ENCODE measurements at regions not wholly inside any gene's neighbourhood (a gene's known extent, or its start where the extent isn't known, plus 50 kb on each side); places are given as distances from the start of the nearest gene placed in this dataset.

DNA sequence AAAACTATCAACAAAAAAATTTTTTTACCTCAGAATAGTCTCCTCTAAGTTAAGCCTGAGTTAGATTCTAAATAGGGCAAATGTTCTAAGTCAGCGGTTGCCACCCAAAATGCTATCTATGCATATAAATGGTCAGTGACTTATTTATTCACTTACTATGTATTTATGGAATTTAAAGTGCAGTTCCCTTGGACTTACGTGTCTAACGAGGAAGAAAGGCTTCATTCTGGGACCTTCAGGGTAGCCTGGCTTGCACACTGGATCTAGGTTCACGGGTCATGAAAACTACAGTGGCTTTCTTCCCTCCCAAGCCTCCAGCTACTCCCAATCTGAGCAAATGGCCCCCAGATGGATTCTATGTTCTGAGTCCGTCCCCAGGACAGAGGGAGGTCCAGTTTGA is 77.1 kb downstream of the ARF6 start:
- in situ Hi-C loops (cut with HindIII; ENCODE audit: low pct_ligation_motif_present, low pct_unique_long_range_greater_than_20kb, low sequenced_read_pairs): no loop called here
- DNase-seq: no peak

DNA sequence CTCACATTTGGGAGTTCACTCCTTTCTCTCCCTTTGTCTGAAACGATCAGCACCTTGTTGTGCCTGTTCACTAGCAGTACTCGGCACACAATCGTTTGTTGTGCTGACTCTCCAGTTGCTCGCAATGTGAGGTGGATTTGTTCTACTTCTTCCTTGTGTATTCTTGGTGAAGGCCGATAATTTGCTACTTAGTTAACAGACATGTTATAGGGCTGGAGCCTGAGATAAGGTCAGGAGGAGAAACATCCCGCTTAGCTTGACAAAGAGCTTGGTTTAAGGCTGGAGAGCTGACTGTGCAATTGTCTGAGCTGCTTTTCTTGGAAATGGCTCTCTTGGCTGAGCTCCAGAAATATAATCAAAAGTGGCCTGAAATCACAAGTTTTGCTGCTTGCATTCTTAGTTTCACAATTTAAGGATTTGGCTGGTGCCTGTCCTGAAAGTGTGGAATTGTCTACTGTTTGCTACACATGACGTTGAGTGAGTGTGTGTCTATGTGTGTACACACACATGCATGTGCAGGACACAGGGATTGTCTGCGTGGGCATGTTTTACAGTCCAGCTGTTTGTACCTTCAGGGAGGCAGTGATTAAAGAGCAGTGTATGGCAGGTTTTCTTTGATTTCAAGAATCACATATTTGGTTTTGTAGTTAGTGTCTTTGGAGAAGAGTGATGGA is 77.7 kb downstream of the ARF6 start:
- DNase-seq: no peak

DNA sequence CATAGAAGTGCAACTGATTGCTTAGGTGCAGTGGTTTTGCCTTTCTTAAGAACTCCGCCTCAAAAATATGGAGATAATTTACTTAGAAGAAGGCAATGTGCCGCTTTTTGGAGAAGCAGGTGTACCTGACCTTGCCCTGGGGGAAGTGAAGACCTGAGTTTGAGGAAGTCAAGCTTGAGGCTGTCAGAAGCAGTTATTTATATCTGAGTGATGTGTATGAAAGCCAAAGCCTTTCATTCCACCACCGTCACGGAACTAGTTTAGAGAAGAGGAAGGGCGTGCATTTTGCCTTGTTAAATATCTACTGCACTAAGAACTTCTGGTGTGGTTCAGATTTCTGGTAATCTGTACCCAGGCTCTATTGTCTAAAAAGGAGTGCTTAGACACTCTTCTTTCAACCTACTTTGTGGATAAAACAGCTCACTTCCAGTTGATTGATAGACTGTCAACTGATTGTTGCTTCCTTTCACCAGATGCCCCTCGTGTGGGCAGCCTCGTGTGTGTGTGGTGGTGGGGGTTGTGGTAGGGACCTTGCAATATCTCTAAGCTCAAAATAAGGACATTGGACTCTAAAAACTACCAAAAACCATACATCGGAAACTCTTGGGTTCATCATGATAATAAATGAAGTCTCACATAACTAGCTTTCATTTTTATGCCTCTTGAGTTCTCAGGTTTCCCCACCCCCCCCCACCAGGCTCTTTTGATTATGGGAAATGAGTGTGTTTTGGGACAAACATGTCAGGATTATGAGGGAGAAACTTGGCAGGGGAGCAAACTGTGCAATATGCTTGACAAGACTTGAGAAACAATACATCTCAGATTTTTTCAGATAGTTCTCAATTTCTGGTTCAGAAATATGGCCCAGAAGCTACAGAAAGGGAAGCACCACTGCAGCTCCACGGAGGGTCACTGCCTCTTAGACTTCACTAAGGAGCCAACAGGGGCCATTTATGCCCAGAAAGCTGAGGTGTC is 78.6 kb downstream of the ARF6 start:
- DNase-seq: no peak
- in situ Hi-C loops (cut with HindIII; ENCODE audit: low pct_ligation_motif_present, low pct_unique_long_range_greater_than_20kb, low sequenced_read_pairs): no loop called here

More for the DNA sequence above, 77.7 kb downstream of the ARF6 start:
- in situ Hi-C loops (cut with HindIII; ENCODE audit: low pct_ligation_motif_present, low pct_unique_long_range_greater_than_20kb, low sequenced_read_pairs): no loop called here

DNA sequence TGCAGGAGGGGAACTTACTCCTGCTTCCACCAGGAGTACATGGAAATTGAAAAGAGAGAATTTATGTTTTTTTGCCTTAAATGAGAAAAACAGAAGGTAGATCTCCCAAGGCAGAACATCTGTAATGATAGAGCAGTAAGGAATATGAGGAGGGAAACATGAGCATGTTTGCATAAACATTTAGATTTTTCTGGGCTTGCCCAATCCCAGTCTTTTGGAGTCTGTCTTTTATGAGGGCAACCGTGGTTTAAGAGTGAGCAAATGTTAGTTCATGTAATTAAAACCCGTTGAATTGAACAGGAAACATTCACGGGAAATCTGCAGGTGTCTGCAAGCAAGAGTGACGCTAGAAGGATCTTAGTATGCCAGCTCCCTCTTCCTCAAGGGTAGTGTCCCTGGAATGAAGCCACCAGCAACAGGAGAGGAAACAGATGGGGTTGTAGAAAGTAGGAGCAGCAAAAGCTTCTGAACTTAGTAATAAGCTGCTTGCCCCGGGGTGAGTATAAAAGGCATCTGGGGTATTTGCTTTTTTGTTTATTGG is 79.3 kb downstream of the ARF6 start:
- in situ Hi-C loops (cut with HindIII; ENCODE audit: low pct_ligation_motif_present, low pct_unique_long_range_greater_than_20kb, low sequenced_read_pairs): no loop called here
- DNase-seq: no peak

DNA sequence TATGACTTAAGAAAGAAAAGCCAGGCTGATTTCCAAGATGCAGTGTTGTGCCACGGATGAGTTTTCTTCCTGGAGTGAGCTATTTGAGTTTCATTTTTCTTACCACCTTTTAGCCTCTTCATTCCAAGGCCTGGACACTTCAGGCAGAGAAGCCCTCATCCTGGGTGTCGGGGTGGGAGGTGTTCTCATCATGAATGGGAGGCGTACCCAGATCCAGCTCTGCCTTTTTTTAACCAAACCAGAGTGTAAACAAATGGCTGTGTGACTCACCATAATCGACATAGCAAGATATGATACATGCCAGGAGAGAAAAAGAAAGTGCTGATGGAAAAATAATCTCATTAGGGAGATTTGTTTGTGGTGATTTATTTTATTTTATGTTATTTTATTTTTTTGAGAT is 79.9 kb downstream of the ARF6 start:
- DNase-seq: peak; percentile 86

DNA sequence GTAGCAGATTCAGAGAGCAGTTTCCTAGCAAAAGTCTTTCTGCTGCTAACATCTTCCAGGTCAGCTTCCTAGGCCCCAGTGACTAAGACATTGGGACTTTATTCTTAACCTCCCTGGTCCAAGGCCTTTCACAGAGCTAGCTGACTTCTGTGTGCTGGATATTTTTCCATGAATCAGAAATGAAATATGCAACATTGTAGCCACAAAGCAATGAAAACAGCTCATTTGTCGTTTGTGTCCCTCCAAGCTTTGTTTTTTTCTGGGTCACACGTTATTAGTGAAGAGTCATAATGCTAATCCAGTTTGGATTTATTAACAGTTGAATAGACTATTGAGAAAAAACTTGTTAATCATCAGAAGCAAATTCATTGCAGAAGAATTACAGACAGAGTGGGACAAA is 82.4 kb downstream of the ARF6 start:
- in situ Hi-C loops (cut with HindIII; ENCODE audit: low pct_ligation_motif_present, low pct_unique_long_range_greater_than_20kb, low sequenced_read_pairs): no loop called here

More for the DNA sequence above, 79.9 kb downstream of the ARF6 start:
- in situ Hi-C loops (cut with HindIII; ENCODE audit: low pct_ligation_motif_present, low pct_unique_long_range_greater_than_20kb, low sequenced_read_pairs): no loop called here

DNA sequence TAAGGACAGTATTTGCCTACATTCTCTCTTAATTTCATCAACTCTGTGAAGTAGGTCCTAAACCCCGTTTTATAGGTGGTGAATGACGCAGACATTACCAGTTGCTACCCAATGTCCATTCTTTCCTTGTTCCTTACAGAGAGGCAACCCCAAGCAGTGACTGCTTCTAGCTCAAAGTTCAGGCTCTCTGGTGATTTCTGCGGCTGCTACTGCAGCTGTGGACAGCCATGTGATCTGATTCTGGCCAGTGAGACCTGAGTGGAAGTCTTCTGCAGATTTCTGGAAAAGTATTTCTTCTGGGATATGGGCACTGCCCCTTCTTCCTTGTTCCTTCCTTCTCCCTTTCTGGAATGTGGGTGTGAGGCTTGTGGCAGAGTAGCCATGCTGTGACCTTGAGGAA is 82.9 kb downstream of the ARF6 start:
- peak; percentile 35 for DNase-seq
- in situ Hi-C loops (cut with HindIII; ENCODE audit: low pct_ligation_motif_present, low pct_unique_long_range_greater_than_20kb, low sequenced_read_pairs): no loop called here

More for the DNA sequence above, 82.4 kb downstream of the ARF6 start:
- peak; percentile 87 for DNase-seq

DNA sequence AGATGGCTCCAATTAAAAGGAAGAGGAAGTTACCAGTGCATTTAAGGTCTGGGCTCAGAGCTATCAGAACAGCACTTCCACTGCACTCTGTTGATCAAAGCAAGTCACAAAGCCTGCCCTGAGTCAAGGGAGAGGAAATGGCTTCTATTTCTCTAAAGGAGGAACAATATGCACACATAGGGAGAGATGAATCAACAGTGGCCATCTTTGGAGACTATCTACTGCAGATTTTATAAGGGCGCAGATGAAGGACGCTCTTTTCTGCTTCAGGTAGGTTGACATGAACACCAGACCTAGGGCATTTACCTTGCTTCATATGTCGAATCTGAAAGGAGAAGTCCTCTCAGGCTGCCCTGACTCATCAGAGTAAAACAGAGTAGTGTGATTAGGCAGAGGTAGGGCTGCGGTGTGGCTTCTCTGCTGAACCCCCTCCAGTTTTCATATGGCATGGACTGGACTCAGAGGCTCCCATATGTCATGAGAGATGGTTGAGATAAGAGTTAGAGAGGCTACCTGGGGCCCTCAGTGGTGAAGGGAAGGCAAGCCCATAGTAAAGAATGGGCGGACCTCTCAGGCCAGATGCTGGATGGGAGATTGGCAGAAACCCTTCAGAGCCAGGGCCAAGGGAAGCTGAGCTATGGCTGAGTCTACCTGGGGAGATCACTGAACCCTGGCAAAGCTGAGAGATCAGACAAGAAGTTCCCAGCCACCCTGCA is 84.4 kb downstream of the ARF6 start:
- DNase-seq: no peak
- in situ Hi-C loops (cut with HindIII; ENCODE audit: low pct_ligation_motif_present, low pct_unique_long_range_greater_than_20kb, low sequenced_read_pairs): no loop called here

DNA sequence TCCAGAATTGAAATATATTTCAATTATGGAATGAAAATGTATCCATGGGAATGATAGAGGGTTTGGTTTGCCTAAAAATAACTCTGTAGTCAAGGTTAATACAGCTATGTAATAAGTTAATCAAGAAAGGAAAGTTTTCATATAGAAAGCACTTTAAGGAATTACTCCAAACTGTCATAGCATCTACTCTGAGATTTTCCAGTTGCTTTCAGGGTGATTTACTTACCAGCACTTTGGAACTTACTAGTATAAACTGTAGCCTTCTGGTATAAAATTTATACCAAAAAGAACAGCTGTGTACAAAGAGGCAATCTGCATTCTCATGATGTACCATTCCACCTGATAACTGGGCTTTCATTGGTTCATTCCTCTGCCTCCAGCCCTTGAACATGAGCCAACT is 87.1 kb downstream of the ARF6 start:
- in situ Hi-C loops (cut with HindIII; ENCODE audit: low pct_ligation_motif_present, low pct_unique_long_range_greater_than_20kb, low sequenced_read_pairs): no loop called here
- no peak for DNase-seq

DNA sequence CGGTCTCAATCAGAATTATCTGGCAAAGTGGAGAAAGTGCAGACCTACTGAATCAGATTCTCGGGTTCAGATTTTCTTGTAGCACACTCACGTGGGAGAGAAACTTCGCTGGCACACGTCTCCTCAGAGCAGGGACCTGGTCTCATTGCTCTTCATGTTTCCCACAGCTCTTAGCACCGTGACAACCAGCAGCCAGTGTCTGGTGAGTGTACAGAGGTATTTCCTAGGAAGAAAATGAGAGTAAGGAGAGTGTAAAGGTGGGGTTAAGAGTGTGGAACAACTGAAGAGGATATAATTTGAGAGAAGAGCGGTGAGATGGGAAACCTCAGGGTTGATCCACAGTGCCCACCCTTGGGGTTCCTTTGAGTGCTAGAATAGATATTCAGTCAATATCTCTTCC is 89.2 kb downstream of the ARF6 start:
- DNase-seq: peak; percentile 43
- in situ Hi-C loops (cut with HindIII; ENCODE audit: low pct_ligation_motif_present, low pct_unique_long_range_greater_than_20kb, low sequenced_read_pairs): no loop called here

DNA sequence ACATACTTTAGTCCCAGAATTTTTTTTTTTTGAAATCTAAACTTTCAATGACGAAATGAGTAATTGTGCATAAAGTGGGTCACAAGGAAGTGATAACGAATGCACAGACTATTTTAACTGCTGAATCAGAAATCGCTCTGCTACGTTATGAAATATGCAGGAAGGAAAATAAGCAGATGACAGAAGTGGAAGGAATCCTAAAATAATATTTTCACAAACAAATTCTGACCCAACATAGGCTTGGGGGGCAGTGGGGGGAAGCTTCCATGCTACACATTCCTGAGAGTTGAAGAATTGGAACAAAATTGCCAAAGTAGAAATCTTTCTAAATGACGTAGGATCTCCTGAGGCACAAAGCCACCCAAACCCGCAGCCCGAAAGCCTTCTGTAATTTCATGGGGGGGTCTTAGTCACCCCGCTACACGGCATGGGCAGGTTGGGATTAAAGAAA is 89.6 kb downstream of the ARF6 start:
- peak; percentile 69 for DNase-seq
- in situ Hi-C loops (cut with HindIII; ENCODE audit: low pct_ligation_motif_present, low pct_unique_long_range_greater_than_20kb, low sequenced_read_pairs): no loop called here

DNA sequence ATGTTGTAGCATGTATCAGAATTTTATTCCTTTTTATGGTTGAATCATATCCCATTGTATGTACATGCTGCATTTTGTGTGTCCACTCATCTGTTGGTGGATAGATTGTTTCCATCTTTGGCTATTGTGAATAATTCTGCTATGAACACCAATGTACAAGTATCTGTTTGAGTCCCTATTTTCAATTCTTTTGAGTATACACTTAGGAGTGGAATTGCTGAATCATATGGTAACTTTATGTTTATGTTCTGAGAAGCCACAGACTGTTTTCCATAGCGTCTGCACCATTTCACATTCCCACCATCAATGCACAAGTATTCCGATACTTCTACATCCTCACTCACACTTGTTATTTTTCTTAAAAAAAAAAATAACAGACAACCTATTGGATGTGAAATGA is 91.5 kb downstream of the ARF6 start:
- DNase-seq: no peak
- in situ Hi-C loops (cut with HindIII; ENCODE audit: low pct_ligation_motif_present, low pct_unique_long_range_greater_than_20kb, low sequenced_read_pairs): no loop called here

DNA sequence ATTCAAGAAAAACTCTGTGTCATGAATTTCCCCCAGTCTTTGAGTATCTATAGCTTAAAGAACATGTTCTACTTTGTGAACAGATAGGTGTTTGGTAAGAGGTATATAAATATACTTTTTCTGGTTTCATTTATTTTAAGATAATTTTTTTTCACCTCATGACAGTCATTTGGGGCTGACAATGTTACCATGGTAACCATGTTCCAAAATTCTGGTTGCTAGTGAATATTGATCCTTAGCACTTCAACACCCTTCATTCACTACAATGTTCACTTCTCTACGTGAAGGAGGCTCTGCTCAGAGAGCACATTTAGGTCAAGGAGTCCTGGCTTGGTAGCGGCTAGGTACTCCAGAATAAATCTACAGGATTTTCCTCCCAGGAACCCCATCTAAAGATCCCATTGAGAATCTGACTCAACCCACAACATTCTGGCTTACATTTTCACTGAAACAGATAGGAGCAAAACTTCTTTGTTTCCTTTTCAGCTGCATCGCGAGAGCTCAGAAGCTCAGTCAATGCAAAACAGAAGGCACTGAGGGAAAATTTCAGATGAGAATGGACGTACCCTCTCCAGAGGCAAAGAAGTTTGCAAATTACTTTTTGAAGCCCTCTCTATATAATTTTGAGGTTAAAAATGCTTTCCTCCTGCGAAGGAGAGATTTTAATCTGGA is 93.6 kb downstream of the ARF6 start:
- peak; percentile 70 for DNase-seq
- in situ Hi-C loops (cut with HindIII; ENCODE audit: low pct_ligation_motif_present, low pct_unique_long_range_greater_than_20kb, low sequenced_read_pairs): no loop called here

DNA sequence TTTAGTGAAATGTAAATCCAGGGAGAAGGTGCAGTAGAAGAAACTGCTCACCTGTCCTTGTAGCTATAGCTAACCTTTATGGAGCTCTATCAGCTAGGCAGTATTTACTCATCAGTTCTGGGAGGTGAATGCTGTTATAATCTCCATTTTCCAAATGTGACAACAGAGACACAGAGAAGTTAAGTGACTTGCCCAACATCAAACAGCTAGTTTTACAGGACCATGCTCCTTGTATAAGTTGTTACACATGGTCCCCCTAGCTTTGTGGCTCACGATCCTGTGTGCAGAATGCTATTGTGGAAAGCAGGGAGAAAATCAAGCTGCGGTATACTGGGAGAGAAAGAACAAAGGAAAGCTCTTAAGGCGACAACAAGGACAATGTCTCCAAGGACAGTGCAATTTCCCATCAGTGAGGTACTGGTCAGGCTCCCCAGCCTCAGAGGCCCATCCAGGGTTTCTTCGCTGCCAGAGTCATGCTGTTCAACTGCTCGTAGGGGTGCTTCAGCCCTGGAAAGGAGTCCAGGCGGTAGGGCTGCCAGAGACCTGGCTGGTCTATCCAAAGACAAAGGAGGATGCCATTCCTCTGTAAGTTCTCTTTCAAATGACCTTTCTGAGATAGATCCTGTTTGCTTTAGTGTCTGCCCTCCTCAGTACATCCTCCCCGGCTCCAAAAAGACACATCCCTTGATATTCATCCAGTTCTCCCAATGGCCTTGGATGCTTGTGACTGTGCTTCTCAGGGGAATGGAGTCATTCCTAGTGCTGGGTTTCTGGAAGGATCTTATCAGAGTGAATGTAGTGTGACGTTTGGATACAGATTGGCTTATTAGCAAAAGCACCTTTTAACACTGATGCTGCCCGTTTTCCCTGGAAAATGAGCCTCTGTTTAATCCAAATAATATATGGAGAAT is 95.5 kb downstream of the ARF6 start:
- in situ Hi-C loops (cut with HindIII; ENCODE audit: low pct_ligation_motif_present, low pct_unique_long_range_greater_than_20kb, low sequenced_read_pairs): no loop called here
- no peak for DNase-seq

DNA sequence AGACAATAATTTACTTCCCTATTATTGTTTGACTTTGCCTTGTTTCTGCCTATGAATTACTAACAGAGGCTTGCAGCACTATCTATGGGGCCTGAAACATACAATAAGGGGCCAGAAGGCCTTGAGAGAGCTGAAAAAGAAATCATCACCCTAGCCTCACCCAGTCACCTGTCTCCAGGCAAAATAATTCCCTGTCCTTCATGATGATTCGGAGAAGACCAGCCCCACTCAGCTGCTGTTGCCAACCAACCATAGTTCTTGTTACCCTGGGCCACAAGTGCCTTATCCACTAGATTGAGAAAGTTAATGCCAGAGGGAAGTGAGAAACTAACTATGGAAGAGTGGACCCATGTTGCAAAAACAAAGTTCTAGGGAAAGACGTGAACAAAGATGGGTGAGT is 97.1 kb downstream of the ARF6 start:
- in situ Hi-C loops (cut with HindIII; ENCODE audit: low pct_ligation_motif_present, low pct_unique_long_range_greater_than_20kb, low sequenced_read_pairs): no loop called here
- DNase-seq: no peak

DNA sequence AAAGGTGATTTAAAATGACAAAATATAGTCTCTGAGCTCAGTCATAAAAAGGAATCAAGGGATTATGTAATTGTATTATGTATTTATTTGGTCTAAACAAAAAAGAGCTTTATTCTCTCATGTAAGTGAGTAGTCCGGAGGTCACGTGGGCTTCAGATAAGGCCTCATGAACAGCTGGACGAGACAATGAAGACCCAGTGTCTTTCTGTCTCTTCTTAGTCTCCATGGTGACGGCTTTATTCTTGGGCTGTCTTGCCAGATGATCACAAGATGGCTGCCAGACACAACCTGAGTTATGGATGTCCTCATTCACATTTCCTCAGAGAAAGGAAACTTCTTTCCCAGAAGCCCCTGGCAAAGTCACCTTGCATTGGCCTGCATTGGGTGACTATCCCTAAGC is 98.6 kb downstream of the ARF6 start:
- no peak for DNase-seq
- in situ Hi-C loops (cut with HindIII; ENCODE audit: low pct_ligation_motif_present, low pct_unique_long_range_greater_than_20kb, low sequenced_read_pairs): no loop called here

DNA sequence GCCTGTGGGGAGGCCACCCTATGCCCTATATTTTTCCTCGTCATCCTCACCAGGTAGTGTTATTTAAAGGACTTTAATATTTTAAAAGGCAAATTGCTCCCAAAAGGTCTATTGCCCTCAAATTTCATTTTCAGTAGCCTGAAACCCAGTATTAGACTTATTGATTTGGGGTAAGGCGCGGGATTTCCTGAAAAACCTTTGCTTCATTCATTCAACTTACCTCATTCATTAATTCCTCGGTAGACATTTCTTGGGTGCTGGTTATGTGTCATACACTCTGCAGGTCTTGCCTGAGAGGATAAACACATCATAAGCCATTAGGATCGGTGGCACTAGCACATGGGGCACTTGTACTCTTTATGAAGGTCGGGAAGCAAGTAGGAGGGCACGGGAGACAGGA is 99.2 kb downstream of the ARF6 start:
- in situ Hi-C loops (cut with HindIII; ENCODE audit: low pct_ligation_motif_present, low pct_unique_long_range_greater_than_20kb, low sequenced_read_pairs): no loop called here
- DNase-seq: no peak
